A549 (cell line): ENCODE measurements at regions not wholly inside any gene's neighbourhood (a gene's known extent, or its start where the extent isn't known, plus 50 kb on each side); places are given as distances from the start of the nearest gene placed in this dataset.
A peak's percentile ranks its signal among the peaks of the same experiment; 100 is the strongest.

Experiments
- ATAC-seq, 2 experiments: fragments of 200-7000 bp in 1 of 2; fragments of >200 bp in 1 of 2; cut with Nextera tagmentation in 1 of 2; cut with Tn5 transposase in 1 of 2; 3 replicates each; pipeline versions ENCODE4 v1.8.0 to v1.9.1; 2018 to 2020; ENCODE audit warnings: mild to moderate bottlenecking in 1 of 2, moderate library complexity in 1 of 2
- CTCF ChIA-PET: fragments of 300-600 bp; sonication (Branson Sonifier 250); formaldehyde crosslinking; extraction: SDS; loops from one replicate; lab custom pipeline; 2021; ENCODE audit warnings: antibody characterized with exemption, inconsistent platforms; lab: Yijun Ruan, JAX
- POLR2A ChIA-PET: fragments of 350-600 bp; formaldehyde crosslinking; extraction: SDS; loops from one replicate; lab custom pipeline; 2021; ENCODE audit warnings: antibody characterized with exemption, inconsistent platforms; lab: Yijun Ruan, JAX
- DNase-seq, 2 experiments: peaks; one replicate each; pipeline versions ENCODE4 v3.0.0 to v3.0.0-alpha.2; 2011 to 2016; ENCODE audit warnings: low read depth in 1 of 2, low spot score in 1 of 2
- FAIRE-seq: peaks from 2 replicates; lab custom pipeline; 2011; peaks lifted over from hg19 to GRCh38; lab: Jason Lieb, UNC
- H3K27ac ChIP-seq, 2 experiments: fragments of >200 bp; sonication (Bioruptor Twin); formaldehyde crosslinking; 3 replicates each; pipeline ENCODE4 v1.5.1; 2016 to 2017
- H3K4me1 ChIP-seq: fragments of >200 bp; sonication (Bioruptor Twin); formaldehyde crosslinking; 3 replicates; pipeline ENCODE4 v1.6.1; 2016
- H3K4me2 ChIP-seq: fragments of >200 bp; sonication (Bioruptor Twin); formaldehyde crosslinking; 3 replicates; pipeline ENCODE4 v1.6.1; 2016
- H3K4me3 ChIP-seq: fragments of >200 bp; sonication (Bioruptor Twin); formaldehyde crosslinking; 3 replicates; pipeline ENCODE4 v1.5.1; 2016
- H3K9me3 ChIP-seq: fragments of >200 bp; sonication (Bioruptor Twin); formaldehyde crosslinking; 3 replicates; pipeline ENCODE4 v1.6.1; 2016
- E2F6 ChIP-seq: IDR thresholded peaks from 2 replicates; pipeline ENCODE4 v1.6.1; 2012; ENCODE audit warnings: low read depth, borderline replicate concordance
- HOXA7 ChIP-seq: fragments of 250-450 bp; sonication (Bioruptor Pico); IDR thresholded peaks from 2 replicates; pipeline ENCODE4 v1.5.0; 2020; ENCODE audit warnings: mild to moderate bottlenecking, moderate library complexity
- JUN ChIP-seq, 2 experiments: fragments of >200 bp; sonication (Bioruptor Twin); formaldehyde crosslinking; IDR thresholded peaks; 2 replicates in 1 of 2; 3 replicates in 1 of 2; pipeline ENCODE4 v1.6.1; 2016 to 2017
- JUNB ChIP-seq: fragments of >200 bp; sonication (Bioruptor Twin); formaldehyde crosslinking; IDR thresholded peaks from 2 replicates; pipeline ENCODE4 v1.6.1; 2016
- KDM1A ChIP-seq: fragments of 200-600 bp; sonication (generic); IDR thresholded peaks from 2 replicates; pipeline ENCODE4 v1.6.1; 2016; ENCODE audit warnings: low read depth, mild to moderate bottlenecking
- POLR2A ChIP-seq: IDR thresholded peaks from 2 replicates; pipeline ENCODE4 v1.6.1; 2012; ENCODE audit warnings: mild to moderate bottlenecking, low read length
- POLR2AphosphoS2 ChIP-seq: conservative IDR thresholded peaks from 2 replicates; pipeline ENCODE4 v1.6.1; 2012; ENCODE audit warnings: low read length, improper control_type of control experiment, inconsistent platforms
- RAD21 ChIP-seq, 2 experiments: fragments of >200 bp in 1 of 2; sonication (Bioruptor Twin) in 1 of 2; formaldehyde crosslinking in 1 of 2; IDR thresholded peaks in 1 of 2; conservative IDR thresholded peaks in 1 of 2; 2 replicates in 1 of 2; 3 replicates in 1 of 2; pipeline ENCODE4 v1.6.1; 2012 to 2018; ENCODE audit warnings: inconsistent platforms in 1 of 2
- RARB ChIP-seq: fragments of 250-450 bp; sonication (Bioruptor Pico); IDR thresholded peaks from 2 replicates; pipeline ENCODE4 v1.8.0; 2021; ENCODE audit warnings: mild to moderate bottlenecking, moderate library complexity
- RCOR1 ChIP-seq: fragments of 150-350 bp; IDR thresholded peaks from 2 replicates; pipeline ENCODE4 v1.6.1; 2014; ENCODE audit warnings: antibody characterized with exemption, low read length, low read depth
- RNF2 ChIP-seq: fragments of 200-600 bp; sonication (generic); IDR thresholded peaks from 2 replicates; pipeline ENCODE4 v1.6.1; 2016; ENCODE audit warnings: low read depth, mild to moderate bottlenecking, antibody characterized with exemption, moderate library complexity, borderline replicate concordance
- SREBF2 ChIP-seq: fragments of 450-650 bp; IDR thresholded peaks from 2 replicates; pipeline ENCODE4 v1.6.1; 2014; ENCODE audit warnings: mild to moderate bottlenecking, moderate library complexity
- ZFP36 ChIP-seq: fragments of 450-650 bp; IDR thresholded peaks from 2 replicates; pipeline ENCODE4 v1.6.1; 2014; ENCODE audit warnings: borderline replicate concordance; ENCODE audit not compliant: partially characterized antibody
- ZNF302 ChIP-seq: fragments of 250-450 bp; sonication (Bioruptor Pico); IDR thresholded peaks from 2 replicates; pipeline ENCODE4 v1.9.0; 2021; ENCODE audit warnings: inconsistent platforms, mild to moderate bottlenecking, moderate library complexity
- ZSCAN20 ChIP-seq: fragments of 250-450 bp; sonication (Bioruptor Pico); IDR thresholded peaks from 2 replicates; pipeline ENCODE4 v1.8.0; 2022; ENCODE audit warnings: mild to moderate bottlenecking, moderate library complexity
- WGBS: methylation state at CpG from one replicate; pipeline ENCODE4 v1.1.6; 2017; ENCODE audit errors: missing lambda C conversion rate; 5-methylcytosine and 5-hydroxymethylcytosine counted together
- TF ChIP-seq, protein P1 (sequence below): fragments of >200 bp; sonication (Bioruptor Twin); formaldehyde crosslinking; IDR thresholded peaks from 3 replicates; pipeline ENCODE4 v1.5.1; 2016

GRCh38 chr6:150683320-150683719 is 83.6 kb downstream of the PLEKHG1 start (continued):
- TF ChIP-seq RARB (CRISPR knock-in tag) (no peak), HOXA7 (CRISPR knock-in tag) (no peak), KDM1A (no peak)

DNA sequence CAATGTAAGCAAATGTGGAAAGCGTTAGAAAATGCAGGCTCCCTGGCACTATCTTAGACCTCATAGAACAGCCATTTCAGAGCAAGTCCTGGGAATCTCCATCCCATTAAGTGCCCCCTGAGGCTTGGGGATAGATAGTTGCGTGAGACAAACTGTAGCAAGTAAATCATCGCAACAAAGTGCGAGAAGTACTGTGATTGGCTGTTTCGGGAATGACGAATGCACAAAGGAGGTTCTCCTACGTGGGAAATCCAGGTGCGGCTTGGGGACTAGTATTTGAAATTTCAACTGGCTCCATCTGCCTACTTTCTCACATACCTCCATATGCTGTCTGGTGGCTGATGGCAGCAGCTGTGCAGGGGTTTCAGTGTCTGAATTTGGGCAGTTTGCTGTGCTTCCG is 84.5 kb downstream of the PLEKHG1 start:
- ChIA-PET CTCF (no interaction called here), POLR2A (no interaction called here)
- H3K27ac ChIP-seq = no peak overlapping the region
- no peak for TF ChIP-seq RCOR1
- no peak for TF ChIP-seq POLR2AphosphoS2
- no peak for TF ChIP-seq JUN (IDR thresholded peaks at IDR 0.05)
- TF ChIP-seq ZSCAN20 (CRISPR knock-in tag) = no peak
- TF ChIP-seq POLR2A = no peak
- TF ChIP-seq SREBF2 = no peak
- TF ChIP-seq ZNF302 (CRISPR knock-in tag) = no peak
- no peak for TF ChIP-seq ZFP36
- no peak for TF ChIP-seq E2F6
- no peak for TF ChIP-seq RNF2
- TF ChIP-seq, protein P1, sequence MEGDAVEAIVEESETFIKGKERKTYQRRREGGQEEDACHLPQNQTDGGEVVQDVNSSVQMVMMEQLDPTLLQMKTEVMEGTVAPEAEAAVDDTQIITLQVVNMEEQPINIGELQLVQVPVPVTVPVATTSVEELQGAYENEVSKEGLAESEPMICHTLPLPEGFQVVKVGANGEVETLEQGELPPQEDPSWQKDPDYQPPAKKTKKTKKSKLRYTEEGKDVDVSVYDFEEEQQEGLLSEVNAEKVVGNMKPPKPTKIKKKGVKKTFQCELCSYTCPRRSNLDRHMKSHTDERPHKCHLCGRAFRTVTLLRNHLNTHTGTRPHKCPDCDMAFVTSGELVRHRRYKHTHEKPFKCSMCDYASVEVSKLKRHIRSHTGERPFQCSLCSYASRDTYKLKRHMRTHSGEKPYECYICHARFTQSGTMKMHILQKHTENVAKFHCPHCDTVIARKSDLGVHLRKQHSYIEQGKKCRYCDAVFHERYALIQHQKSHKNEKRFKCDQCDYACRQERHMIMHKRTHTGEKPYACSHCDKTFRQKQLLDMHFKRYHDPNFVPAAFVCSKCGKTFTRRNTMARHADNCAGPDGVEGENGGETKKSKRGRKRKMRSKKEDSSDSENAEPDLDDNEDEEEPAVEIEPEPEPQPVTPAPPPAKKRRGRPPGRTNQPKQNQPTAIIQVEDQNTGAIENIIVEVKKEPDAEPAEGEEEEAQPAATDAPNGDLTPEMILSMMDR = no peak
- FAIRE-seq (no peak), DNase-seq (no peak), ATAC-seq (no peak)
- H3K4me1 ChIP-seq = no peaks in the 10 kb centered on the region
- no peak overlapping the region for H3K4me2 ChIP-seq
- no peak overlapping the region for H3K4me3 ChIP-seq
- H3K9me3 ChIP-seq = no peaks in the 10 kb centered on the region
- 88% methylated on average over 9 of the region's 9 CpGs for WGBS

DNA sequence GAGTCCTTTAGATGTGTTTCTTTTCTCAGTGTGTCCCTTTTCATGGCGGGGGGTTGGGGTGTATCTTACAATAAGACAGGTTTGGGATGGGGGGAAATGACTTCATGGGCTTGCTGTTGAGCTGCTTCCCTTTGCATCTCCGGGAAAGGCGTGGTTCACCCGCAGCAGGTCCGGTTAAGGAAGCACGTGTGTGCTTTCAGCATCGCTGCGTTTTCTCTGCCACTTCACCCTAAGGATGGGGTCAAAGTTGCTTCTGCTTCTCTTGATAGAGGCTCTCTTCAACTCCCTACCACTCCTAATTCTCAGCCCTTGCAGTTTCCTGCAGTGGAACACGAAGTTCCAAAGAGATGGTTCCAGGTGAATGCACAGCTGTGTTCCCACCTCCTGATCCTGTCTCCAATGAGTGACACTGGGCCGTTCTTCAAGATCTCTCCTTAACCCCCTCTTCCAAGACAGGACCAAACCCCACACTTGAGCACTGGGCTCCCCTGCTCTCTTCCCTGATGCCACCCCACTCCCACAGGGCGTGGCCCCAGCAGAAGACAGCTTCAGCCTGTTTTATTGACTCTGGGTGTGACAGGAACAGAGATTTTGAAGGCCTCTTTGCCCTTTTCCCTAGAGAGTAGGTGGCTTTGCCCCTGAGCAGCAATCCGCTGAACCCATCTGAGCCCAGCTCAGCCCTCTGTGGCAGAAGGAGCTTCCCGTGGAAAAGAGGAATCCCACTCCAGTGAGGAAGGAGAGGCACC is 85.2 kb downstream of the PLEKHG1 start:
- no peak for FAIRE-seq
- no peak overlapping the region for H3K27ac ChIP-seq
- no peak for ATAC-seq
- H3K4me2 ChIP-seq = no peak overlapping the region
- TF ChIP-seq HOXA7 (CRISPR knock-in tag) = no peak
- H3K4me1 ChIP-seq = no peaks in the 10 kb centered on the region
- H3K4me3 ChIP-seq = no peak overlapping the region
- DNase-seq = no peak
- POLR2A ChIA-PET = no interaction called here
- CTCF ChIA-PET = interaction anchor here (1.0 to 2.5 kb wide), 2 partner anchors 13 to 41 kb away, joined by 3 to 6 read pairs; no protein-coding TSS in a partner anchor
- no peaks in the 10 kb centered on the region for H3K9me3 ChIP-seq
- 71% methylated on average over 12 of the region's 13 CpGs for WGBS

GRCh38 chr6:150685860-150686259 is 86.2 kb downstream of the PLEKHG1 start:
- peak in 1 of 2 experiments; percentile 64; a peak in 3 of 6 replicates for ATAC-seq
- 51% methylated on average over 4 of the region's 4 CpGs for WGBS
- no peak for FAIRE-seq
- CTCF ChIA-PET = interaction anchor here (1.0 to 2.5 kb wide), 3 partner anchors 13 to 40 kb away, joined by 3 to 6 read pairs (median 4); no protein-coding TSS in a partner anchor
- Histone ChIP-seq H3K4me3 (no peak overlapping the region), H3K4me2 (no peak overlapping the region), H3K4me1 (no peaks in the 10 kb centered on the region), H3K9me3 (no peaks in the 10 kb centered on the region), H3K27ac (no peak overlapping the region)
- peak; percentile 4 to 28 for DNase-seq
- POLR2A ChIA-PET = no interaction called here
- TF ChIP-seq RAD21 (conservative IDR thresholded peaks at IDR 0.05 in 1 of 2, IDR thresholded peaks at IDR 0.05 in 1 of 2) (peak in 1 of 2 experiments; percentile 29; a peak in 2 of 5 replicates), JUNB (no peak)
